Retinal pigment epithelial cell (primary cell): ENCODE measurements at regions not wholly inside any gene's neighbourhood (a gene's known extent, or its start where the extent isn't known, plus 50 kb on each side); places are given as distances from the start of the nearest gene placed in this dataset.

Source experiments
- DNase-seq: peaks from one replicate; pipeline ENCODE4 v3.0.0-alpha.2; 2010; ENCODE audit warnings: low read depth
- H3K4me3 ChIP-seq: 2 replicates; pipeline ENCODE4 v1.5.1; 2011; ENCODE audit warnings: mild to moderate bottlenecking, low read length, control low read depth, moderate library complexity
- TF ChIP-seq, protein P1 (sequence below): conservative IDR thresholded peaks from 2 replicates; pipeline ENCODE4 v1.5.1; 2011; ENCODE audit warnings: low read depth, low read length, control low read depth, inconsistent platforms

DNA sequence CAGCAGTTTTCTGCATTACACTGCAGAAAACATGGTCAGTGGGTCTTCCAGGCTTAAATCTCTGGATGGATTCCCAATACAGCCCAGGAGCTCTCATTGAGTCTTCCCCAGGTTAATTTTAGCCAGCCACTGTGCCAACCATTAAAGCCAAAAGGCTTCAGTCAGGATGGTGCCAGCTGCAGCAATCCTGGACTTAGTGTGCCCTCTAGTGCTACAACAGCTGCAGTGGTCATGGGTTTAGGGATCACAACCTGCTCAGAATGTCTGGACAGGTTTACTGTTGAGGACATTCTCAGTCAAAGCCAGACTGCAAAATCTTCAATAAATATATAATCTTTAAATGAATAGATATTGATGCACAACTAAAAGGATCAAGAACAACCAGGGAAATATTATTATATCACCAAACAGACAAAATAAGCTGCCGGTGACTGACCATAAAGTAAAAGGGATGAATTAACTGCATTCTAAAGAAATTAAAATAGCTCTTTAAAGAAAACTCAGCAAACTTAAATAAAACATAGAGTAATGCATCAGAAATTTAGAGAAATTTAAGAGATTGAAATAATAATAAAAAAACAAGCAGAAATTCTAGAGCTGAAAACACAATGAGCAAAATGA lies 639.9 kb downstream of the SPOCK3 start:
- no peak overlapping the region for H3K4me3 ChIP-seq
- TF ChIP-seq, protein P1, sequence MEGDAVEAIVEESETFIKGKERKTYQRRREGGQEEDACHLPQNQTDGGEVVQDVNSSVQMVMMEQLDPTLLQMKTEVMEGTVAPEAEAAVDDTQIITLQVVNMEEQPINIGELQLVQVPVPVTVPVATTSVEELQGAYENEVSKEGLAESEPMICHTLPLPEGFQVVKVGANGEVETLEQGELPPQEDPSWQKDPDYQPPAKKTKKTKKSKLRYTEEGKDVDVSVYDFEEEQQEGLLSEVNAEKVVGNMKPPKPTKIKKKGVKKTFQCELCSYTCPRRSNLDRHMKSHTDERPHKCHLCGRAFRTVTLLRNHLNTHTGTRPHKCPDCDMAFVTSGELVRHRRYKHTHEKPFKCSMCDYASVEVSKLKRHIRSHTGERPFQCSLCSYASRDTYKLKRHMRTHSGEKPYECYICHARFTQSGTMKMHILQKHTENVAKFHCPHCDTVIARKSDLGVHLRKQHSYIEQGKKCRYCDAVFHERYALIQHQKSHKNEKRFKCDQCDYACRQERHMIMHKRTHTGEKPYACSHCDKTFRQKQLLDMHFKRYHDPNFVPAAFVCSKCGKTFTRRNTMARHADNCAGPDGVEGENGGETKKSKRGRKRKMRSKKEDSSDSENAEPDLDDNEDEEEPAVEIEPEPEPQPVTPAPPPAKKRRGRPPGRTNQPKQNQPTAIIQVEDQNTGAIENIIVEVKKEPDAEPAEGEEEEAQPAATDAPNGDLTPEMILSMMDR = peak; percentile 81
- DNase-seq = peak; percentile 29

DNA sequence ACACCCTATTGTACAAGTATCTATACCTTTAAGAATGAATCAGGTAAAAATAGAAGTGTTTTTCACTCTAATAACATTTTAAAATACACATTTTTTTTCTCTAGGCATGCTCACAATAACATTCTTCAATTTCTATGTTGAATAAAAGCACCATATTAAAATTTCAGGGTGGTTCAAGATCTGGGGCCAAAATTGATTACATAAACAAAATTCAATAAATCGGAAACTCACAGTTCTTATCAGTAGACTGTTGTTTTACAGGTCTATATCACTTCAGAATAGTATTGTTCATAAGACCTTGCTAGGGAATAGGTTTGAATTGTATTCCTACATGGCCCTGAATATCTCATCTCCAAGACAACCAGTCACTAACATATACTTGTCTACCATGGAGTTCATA lies 634.0 kb downstream of the SPOCK3 start:
- TF ChIP-seq, protein P1 = no peak
- DNase-seq = no peak
- H3K4me3 ChIP-seq = no peak overlapping the region

DNA sequence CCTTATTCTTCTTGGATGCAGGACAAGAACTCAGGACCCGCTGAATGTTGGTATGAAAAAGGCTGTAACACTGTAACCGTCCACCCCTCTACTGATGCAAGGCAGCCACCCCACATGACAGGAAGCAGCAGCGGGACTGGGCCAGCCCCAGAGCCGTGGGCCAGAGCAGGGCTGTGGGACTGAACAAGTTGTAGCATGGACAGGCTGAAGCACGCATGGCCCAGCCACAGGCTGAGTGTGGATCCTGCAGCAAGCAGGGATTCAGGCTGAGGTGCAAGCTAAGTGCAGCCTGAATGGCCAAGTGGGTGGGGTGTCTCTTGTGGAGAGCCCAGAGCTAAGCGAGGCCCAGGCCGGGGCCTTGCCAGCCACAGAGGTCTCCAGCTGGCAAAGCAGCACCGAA lies 632.2 kb downstream of the SPOCK3 start:
- TF ChIP-seq, protein P1 = no peak
- no peak overlapping the region for H3K4me3 ChIP-seq
- no peak for DNase-seq

DNA sequence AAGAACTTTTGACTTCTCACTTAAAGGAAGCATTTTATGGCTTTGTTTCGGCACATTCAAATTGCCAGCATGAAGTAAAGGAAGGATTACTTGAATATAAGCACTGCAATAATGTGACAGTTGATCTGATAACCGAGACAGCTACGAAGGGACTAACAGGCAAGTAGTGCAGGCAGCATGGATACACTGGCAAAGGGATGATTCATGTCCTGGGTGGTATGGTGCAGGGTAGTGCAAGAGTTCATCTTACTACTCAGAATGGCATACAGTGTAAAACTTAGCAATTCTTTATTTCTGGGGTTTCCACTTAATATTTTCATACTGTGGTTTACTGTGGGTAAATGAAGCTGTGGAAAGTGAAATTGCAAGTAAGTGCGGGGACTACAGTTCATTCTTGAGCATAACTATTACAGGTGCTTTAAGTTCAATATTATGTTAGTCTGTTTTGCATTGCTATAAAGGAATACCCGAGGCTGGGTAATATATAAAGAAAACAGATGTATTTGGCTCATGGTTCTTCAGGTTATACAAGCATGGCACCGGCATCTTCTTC lies 611.8 kb downstream of the SPOCK3 start:
- no peak overlapping the region for H3K4me3 ChIP-seq
- TF ChIP-seq, protein P1 = no peak
- peak; percentile 36 for DNase-seq

DNA sequence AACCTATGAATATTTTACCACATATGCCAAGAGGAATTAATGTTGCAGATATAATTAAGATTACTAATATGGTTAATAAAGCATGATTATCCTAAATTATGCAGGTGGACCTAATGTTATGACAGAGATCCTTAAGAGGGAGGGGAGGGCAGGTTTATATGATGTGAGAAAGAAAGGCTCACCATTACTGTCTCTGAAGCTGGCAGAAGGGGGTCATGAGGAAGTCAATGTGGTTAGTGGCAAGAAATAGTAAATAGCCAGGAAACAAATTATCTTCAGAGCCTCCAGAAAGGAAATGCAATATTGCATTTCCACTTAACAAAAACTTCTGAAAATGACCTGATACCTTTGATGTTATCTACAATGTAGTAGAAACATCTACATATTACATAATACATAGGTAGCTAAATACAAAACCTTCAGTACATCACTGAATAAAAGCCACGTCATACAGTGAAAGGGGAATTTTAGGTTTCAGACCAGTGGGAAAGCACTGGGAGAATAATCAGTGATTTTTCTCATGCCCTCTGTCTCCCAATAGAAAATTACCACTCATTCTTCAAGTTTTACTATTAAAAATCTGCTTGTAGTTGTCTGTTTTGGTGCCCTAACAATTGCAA lies 609.2 kb downstream of the SPOCK3 start:
- no peak for DNase-seq
- H3K4me3 ChIP-seq = no peak overlapping the region
- TF ChIP-seq, protein P1 = no peak

DNA sequence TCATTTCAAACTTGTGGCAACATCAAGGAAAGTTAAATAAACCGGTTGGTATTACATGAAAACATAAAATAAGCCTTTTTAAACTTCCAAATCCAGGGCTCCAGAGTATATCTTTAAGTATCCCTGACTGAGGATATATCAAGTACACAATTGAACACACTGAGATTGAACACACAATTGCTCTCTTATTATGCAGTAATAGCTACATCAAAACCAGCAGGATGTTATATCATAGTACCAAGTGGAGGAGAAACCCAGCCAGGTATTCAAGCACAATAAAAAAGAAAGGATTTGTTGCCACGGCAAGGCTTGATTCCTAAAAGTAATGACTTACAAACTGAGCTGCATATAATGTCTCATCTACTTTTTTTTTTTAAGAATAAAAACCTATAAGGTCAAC lies 605.8 kb downstream of the SPOCK3 start:
- no peak overlapping the region for H3K4me3 ChIP-seq
- TF ChIP-seq, protein P1 = no peak
- no peak for DNase-seq

DNA sequence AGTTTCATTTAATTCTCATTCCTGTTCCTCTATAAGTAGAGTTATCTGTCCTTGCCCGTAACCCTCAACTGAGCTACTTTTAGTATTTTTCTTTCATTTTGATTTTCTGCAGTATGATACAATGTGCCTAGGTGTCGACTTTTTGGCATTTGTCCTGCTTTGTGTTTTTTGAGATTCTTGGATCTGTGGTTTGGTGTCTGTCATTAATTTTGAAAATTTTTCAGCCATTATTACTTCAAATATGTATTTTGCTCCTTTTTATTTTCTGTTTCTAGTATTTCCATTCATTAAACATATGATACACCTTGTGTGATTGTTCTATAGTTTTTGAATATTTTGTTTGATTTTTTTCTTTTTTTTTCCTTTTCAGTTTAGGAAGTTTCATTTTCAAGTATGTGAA lies 598.9 kb downstream of the SPOCK3 start:
- no peak overlapping the region for H3K4me3 ChIP-seq
- TF ChIP-seq, protein P1 = no peak
- DNase-seq = no peak
